HCT116 (cell line): ENCODE measurements at regions not wholly inside any gene's neighbourhood (a gene's known extent, or its start where the extent isn't known, plus 50 kb on each side); places are given as distances from the start of the nearest gene placed in this dataset.
A peak's percentile ranks its signal among the peaks of the same experiment; 100 is the strongest.

Experiments used
- ATAC-seq: fragments of 200-7000 bp; cut with Tn5 transposase; 2 replicates; pipeline ENCODE4 v1.9.1; 2020; ENCODE audit warnings: mild to moderate bottlenecking, moderate library complexity
- BruUV-seq: library from RNA; stranded (reverse); fragments of 400-500 nt; replicated peaks from 2 replicates; lab custom pipeline; 2021; lab: Mats Ljungman, UMichigan
- CTCF ChIA-PET: fragments of 300-600 bp; sonication (Branson Sonifier 250); formaldehyde crosslinking; loops from one replicate; lab custom pipeline; 2021; ENCODE audit warnings: antibody characterized with exemption; lab: Charles Lee
- POLR2A ChIA-PET: fragments of 300-600, 350-600 bp; sonication (Branson Sonifier 250); formaldehyde crosslinking; loops from one replicate; lab custom pipeline; 2021; ENCODE audit warnings: antibody characterized with exemption; lab: Charles Lee
- RAD21 ChIA-PET, 2 experiments: fragments of 300-600 bp; sonication (Branson Sonifier 250); formaldehyde crosslinking; loops; one replicate each; lab custom pipeline; 2023; ENCODE audit warnings: low total read pairs in 2 of 2; ENCODE audit not compliant: uncharacterized antibody in 2 of 2, unreplicated experiment in 2 of 2, low non-redundant PET in 1 of 2; lab: Charles Lee
- DNase-seq: peaks from one replicate; pipeline ENCODE4 v3.0.0-alpha.2; 2010; ENCODE audit warnings: low read depth, low spot score
- H2AFZ ChIP-seq: fragments of 200-600 bp; shearing (Covaris generic), sonication (generic); 2 replicates; pipeline ENCODE4 v1.6.1; 2017; ENCODE audit warnings: low read depth, mixed run types, mixed read lengths, antibody characterized with exemption, low read length; ENCODE audit not compliant: poor library complexity, severe bottlenecking
- H3K27ac ChIP-seq: 2 replicates; pipeline ENCODE4 v1.5.1; 2012; ENCODE audit warnings: low read depth, low read length
- H3K27me3 ChIP-seq: fragments of 200-600 bp; sonication (generic); 2 replicates; pipeline ENCODE4 v1.6.1; 2016; ENCODE audit warnings: mixed run types, low read length, mixed read lengths; ENCODE audit not compliant: insufficient read depth
- H3K36me3 ChIP-seq, 2 experiments: fragments of 200-500 bp in 1 of 2; fragments of 200-600 bp in 1 of 2; sonication (Bioruptor generic) in 1 of 2; sonication (generic) in 1 of 2; 2 replicates each; pipeline versions ENCODE4 v1.5.1 to v1.6.1; 2014 to 2016; ENCODE audit warnings: low read length in 2 of 2, inconsistent platforms in 1 of 2, mixed read lengths in 1 of 2, mixed run types in 1 of 2; ENCODE audit not compliant: insufficient read depth in 2 of 2, control insufficient read depth in 1 of 2
- H3K4me1 ChIP-seq, 2 experiments: fragments of 200-600 bp in 1 of 2; sonication (generic) in 1 of 2; 2 replicates each; pipeline versions ENCODE4 v1.5.1 to v1.6.1; 2012 to 2017; ENCODE audit warnings: low read length in 2 of 2, inconsistent platforms in 1 of 2, mild to moderate bottlenecking in 1 of 2, mixed read lengths in 1 of 2, mixed run types in 1 of 2, moderate library complexity in 1 of 2; ENCODE audit not compliant: insufficient read depth in 2 of 2, control insufficient read depth in 1 of 2
- H3K4me2 ChIP-seq: fragments of 200-600 bp; sonication (generic); 2 replicates; pipeline ENCODE4 v1.6.1; 2017; ENCODE audit warnings: mixed run types, low read length, mixed read lengths
- H3K4me3 ChIP-seq, 2 experiments: fragments of 200-600 bp in 1 of 2; sonication (generic) in 1 of 2; replicated peaks in 1 of 2; 2 replicates each; pipeline ENCODE4 v1.5.1; 2011 to 2016; ENCODE audit warnings: low read length in 2 of 2, control low read depth in 1 of 2, low read depth in 1 of 2, mild to moderate bottlenecking in 1 of 2, mixed read lengths in 1 of 2, mixed run types in 1 of 2
- H3K79me2 ChIP-seq: fragments of 200-600 bp; sonication (generic); 2 replicates; pipeline ENCODE4 v1.6.1; 2017; ENCODE audit warnings: mild to moderate bottlenecking, mixed run types, low read length, moderate library complexity, mixed read lengths; ENCODE audit not compliant: insufficient read depth
- H3K9ac ChIP-seq: fragments of 200-600 bp; sonication (generic); 2 replicates; pipeline ENCODE4 v1.6.1; 2016; ENCODE audit warnings: low read length, mixed read lengths
- H3K9me2 ChIP-seq: fragments of 200-600 bp; sonication (generic), shearing (Covaris generic); 2 replicates; pipeline ENCODE4 v1.6.1; 2017; ENCODE audit warnings: mixed run types, mild to moderate bottlenecking, moderate library complexity; ENCODE audit not compliant: insufficient read depth
- H3K9me3 ChIP-seq, 2 experiments: fragments of 200-500 bp in 1 of 2; fragments of 200-600 bp in 1 of 2; sonication (Bioruptor generic) in 1 of 2; sonication (generic) in 1 of 2; 2 replicates each; pipeline ENCODE4 v1.6.1; 2014 to 2017; ENCODE audit warnings: low read length in 2 of 2, mixed read lengths in 2 of 2, inconsistent platforms in 1 of 2, low read depth in 1 of 2, mild to moderate bottlenecking in 1 of 2, mixed run types in 1 of 2, moderate library complexity in 1 of 2; ENCODE audit not compliant: control insufficient read depth in 1 of 2, insufficient read depth in 1 of 2
- H4K20me1 ChIP-seq: fragments of 200-600 bp; sonication (generic), shearing (Covaris generic); 2 replicates; pipeline ENCODE4 v1.6.1; 2017; ENCODE audit warnings: mixed run types, mild to moderate bottlenecking, moderate library complexity; ENCODE audit not compliant: insufficient read depth
- ATF3 ChIP-seq: IDR thresholded peaks from 2 replicates; pipeline ENCODE4 v1.6.1; 2012
- CEBPB ChIP-seq: IDR thresholded peaks from 2 replicates; pipeline ENCODE4 v1.6.1; 2012; ENCODE audit warnings: low read depth
- EZH2 ChIP-seq: fragments of 200-600 bp; sonication (generic); IDR thresholded peaks from 2 replicates; pipeline ENCODE4 v1.6.1; 2017; ENCODE audit warnings: antibody characterized with exemption, mixed run types
- FOSL1 ChIP-seq: IDR thresholded peaks from 2 replicates; pipeline ENCODE4 v1.6.1; 2012; ENCODE audit warnings: low read depth
- JUND ChIP-seq: IDR thresholded peaks from 2 replicates; pipeline ENCODE4 v1.6.1; 2012
- MAX ChIP-seq: IDR thresholded peaks from 2 replicates; pipeline ENCODE4 v1.6.1; 2012
- POLR2AphosphoS5 ChIP-seq: IDR thresholded peaks from 2 replicates; pipeline ENCODE4 v1.6.1; 2011; ENCODE audit warnings: mild to moderate bottlenecking, low read depth, low read length, moderate library complexity
- RAD21 ChIP-seq: IDR thresholded peaks from 2 replicates; pipeline ENCODE4 v1.6.1; 2012; ENCODE audit warnings: low read depth, mild to moderate bottlenecking
- SIN3A ChIP-seq: IDR thresholded peaks from 2 replicates; pipeline ENCODE4 v1.6.1; 2012; ENCODE audit warnings: low read depth
- ZBTB33 ChIP-seq: IDR thresholded peaks from 2 replicates; pipeline ENCODE4 v1.6.1; 2011; ENCODE audit warnings: mild to moderate bottlenecking, low read length, moderate library complexity; ENCODE audit not compliant: insufficient replicate concordance; ENCODE audit errors: extremely low read depth
- ZFX ChIP-seq: fragments of 450-650 bp; IDR thresholded peaks from 2 replicates; pipeline ENCODE4 v1.6.1; 2017
- ZNF274 ChIP-seq: fragments of 200-500 bp; sonication (Bioruptor generic); IDR thresholded peaks from 2 replicates; pipeline ENCODE4 v1.6.1; 2014; ENCODE audit warnings: mild to moderate bottlenecking, low read depth, low read length, inconsistent platforms
- intact Hi-C: fragments of 100-400 bp; cut with micrococcal nuclease; formaldehyde crosslinking; loops from 2 replicates; pipeline ENCODE4 v1.10.0; 2022

DNA sequence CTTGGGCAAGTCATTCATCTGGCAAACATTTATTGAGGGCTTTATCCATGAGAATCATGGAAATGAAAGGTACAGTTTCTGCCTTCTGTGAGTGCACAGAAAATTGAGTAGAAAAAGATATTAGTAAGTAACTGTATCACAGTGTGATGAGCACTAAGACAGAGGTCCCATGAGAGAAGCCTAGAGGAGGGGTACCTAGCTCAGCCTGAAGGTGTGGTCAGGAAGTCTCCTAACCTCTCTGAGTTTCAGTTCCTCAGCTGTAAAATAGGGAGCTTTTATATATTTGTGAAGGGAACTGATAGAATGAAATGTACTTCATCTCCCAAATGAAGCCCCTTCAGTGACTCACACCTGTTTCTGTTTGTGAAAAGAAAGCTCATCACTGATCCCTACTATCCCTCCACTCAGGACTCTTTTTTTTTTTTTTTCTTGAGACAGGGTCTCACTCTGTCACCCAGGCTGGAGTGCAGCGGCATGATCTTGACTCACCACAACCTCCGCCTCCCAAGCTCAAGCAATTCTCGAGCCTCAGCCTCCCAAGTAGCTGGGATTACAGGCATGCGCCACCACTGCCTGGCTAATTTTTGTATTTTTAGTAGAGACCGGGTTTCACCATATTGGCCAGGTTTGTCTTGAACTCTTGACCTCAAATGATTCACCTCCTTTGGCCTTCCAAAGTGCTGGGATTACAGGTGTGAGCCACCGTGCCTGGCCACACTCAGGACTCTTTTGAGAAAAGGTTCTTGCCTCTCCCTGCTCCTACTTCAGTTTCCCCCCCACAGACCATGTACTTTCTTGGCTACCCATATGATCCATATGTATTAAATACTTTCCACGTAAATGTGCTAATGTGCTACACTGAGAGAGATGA lies 93.7 kb upstream of the FUT8 start:
- Histone ChIP-seq H3K9ac (no peak overlapping the region), H3K9me2 (no peaks in the 10 kb centered on the region), H3K79me2 (no peaks in the 10 kb centered on the region), H2AFZ (peak overlapping the region; percentile 69), H3K4me3 (no peak overlapping the region), H3K4me2 (peak overlapping the region; percentile 42), H4K20me1 (no peaks in the 10 kb centered on the region), H3K27ac (no peak overlapping the region), H3K4me1 (peaks cover 5 to 39% of the 10 kb centered on the region in 2 experiments; a peak in 3 of 4 replicates), H3K9me3 (peaks cover 0 to 6% of the 10 kb centered on the region in 2 experiments; a peak in 1 of 4 replicates), H3K27me3 (no peaks in the 10 kb centered on the region), H3K36me3 (no peaks in the 10 kb centered on the region)
- ChIA-PET POLR2A (no interaction called here), CTCF (no interaction called here), RAD21 (interaction anchor here in 1 of 2 experiments (0.7 kb wide), 1 partner anchor 558 kb away, joined by 3 read pairs; no protein-coding TSS in a partner anchor)
- ATAC-seq, result peak; percentile 70
- no TSS peak for BruUV-seq
- no peak for DNase-seq
- TF ChIP-seq MAX, result 0 out of 2 replicates have a peak, but pooled peaks have one; percentile 24
- no peak for TF ChIP-seq POLR2AphosphoS5
- TF ChIP-seq FOSL1, result 0 out of 2 replicates have a peak, but pooled peaks have one; percentile 5
- intact Hi-C loops, result no loop called here

DNA sequence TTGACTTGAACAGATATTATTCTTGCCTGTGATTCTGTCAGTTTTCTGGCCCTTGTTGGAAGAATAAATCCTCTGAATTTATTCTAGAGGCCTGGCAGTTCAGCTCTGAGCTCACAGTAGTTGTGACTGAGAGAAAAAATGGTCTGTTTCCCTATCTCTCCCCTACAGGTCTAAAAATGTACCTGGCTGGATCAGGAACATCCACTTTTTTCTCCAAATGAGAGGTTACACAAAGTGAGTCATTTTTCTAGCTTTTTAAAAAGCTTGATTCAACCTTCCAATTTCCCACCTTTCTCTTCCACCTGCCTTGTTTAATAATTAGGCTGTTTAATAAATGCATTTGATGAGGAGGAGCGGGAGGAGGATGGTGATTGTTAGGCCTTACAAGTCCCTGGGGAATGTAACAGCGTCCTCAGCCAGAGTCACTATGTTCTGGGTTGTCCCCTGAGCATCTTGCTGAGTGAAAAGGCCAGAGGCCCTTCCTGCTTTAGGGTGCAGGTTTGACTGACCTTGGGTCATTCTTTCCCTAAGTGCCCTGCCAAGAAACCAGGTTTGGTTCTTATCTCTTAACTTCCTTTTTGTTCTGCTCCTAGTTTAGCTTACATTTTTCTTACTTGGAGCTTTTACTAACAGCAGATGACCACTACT lies 91.7 kb upstream of the FUT8 start:
- Histone ChIP-seq H3K4me1 (peaks cover 5 to 39% of the 10 kb centered on the region in 2 experiments; a peak in 3 of 4 replicates), H3K4me3 (no peak overlapping the region), H2AFZ (peak overlapping the region; percentile 59), H3K36me3 (no peaks in the 10 kb centered on the region), H3K9me2 (no peaks in the 10 kb centered on the region), H3K9me3 (peaks cover 0 to 4% of the 10 kb centered on the region in 2 experiments; a peak in 1 of 4 replicates), H3K4me2 (no peak overlapping the region), H3K27ac (no peak overlapping the region), H3K79me2 (no peaks in the 10 kb centered on the region), H4K20me1 (no peaks in the 10 kb centered on the region), H3K27me3 (no peaks in the 10 kb centered on the region), H3K9ac (no peak overlapping the region)
- RAD21 ChIA-PET, result no interaction called here
- CTCF ChIA-PET, result no interaction called here
- BruUV-seq, result no TSS peak
- intact Hi-C loops, result no loop called here
- DNase-seq, result no peak
- POLR2A ChIA-PET, result interaction anchor here (1.6 kb wide), 1 partner anchor 29 kb away, joined by 5 read pairs; no protein-coding TSS in a partner anchor
- ATAC-seq, result no peak
- TF ChIP-seq ZNF274 (no peak), MAX (no peak), RAD21 (no peak), ATF3 (no peak), CEBPB (no peak), ZBTB33 (no peak), FOSL1 (no peak), EZH2 (no peak), JUND (no peak), SIN3A (no peak), ZFX (no peak; the same call in 1 of the 2 replicates)
